ENCODE measurements at regions not wholly inside any gene's neighbourhood (a gene's known extent, or its start where the extent isn't known, plus 50 kb on each side); places are given as distances from the start of the nearest gene placed in this dataset.

GRCh38 chr5:96117771-96118651, 156.4 kb upstream of the ELL2 start (continued):
- TF ChIP-seq HIC1 (tag by site-specific recombination; IDR thresholded peaks at IDR 0.05), result no peak
- no peak for TF ChIP-seq ZBTB48 (tag by site-specific recombination; IDR thresholded peaks at IDR 0.05)

- Histone ChIP-seq H3K9me3 (ENCODE audit: control insufficient read depth, insufficient read depth, low read depth, low read length) (no peaks in the 10 kb centered on the region), H3K4me1 (ENCODE audit: control insufficient read depth, insufficient read depth, low read length) (peaks cover 11% of the 10 kb centered on the region), H3K4me3 (ENCODE audit: low read depth, low read length) (no peak overlapping the region), H3K36me3 (ENCODE audit: control insufficient read depth in 2 of 2, insufficient read depth in 1 of 2, low read length in 2 of 2) (no peaks in the 10 kb centered on the region), H3K27ac (ENCODE audit: extremely low read depth, low read depth, low read length) (no peak overlapping the region)
- TF ChIP-seq YY2 (tag by site-specific recombination; IDR thresholded peaks at IDR 0.05) (no peak), TSHZ1 (tag by site-specific recombination; IDR thresholded peaks at IDR 0.05; ENCODE audit: borderline replicate concordance) (no peak), ZNF335 (tag by site-specific recombination; conservative IDR thresholded peaks at IDR 0.05) (no peak), FEZF1 (tag by site-specific recombination; IDR thresholded peaks at IDR 0.05) (no peak), ZNF10 (tag by site-specific recombination; IDR thresholded peaks at IDR 0.05) (no peak), TRIM28 (IDR thresholded peaks at IDR 0.05; ENCODE audit: borderline replicate concordance, low read length) (no peak), ZNF549 (tag by site-specific recombination; IDR thresholded peaks at IDR 0.05) (no peak), ZBTB21 (tag by site-specific recombination; IDR thresholded peaks at IDR 0.05) (no peak), ZEB2 (tag by site-specific recombination; IDR thresholded peaks at IDR 0.05) (no peak), ZNF2 (tag by site-specific recombination; IDR thresholded peaks at IDR 0.05) (no peak), PBX3 (CRISPR knock-in tag; IDR thresholded peaks at IDR 0.05) (no peak), ZNF596 (tag by site-specific recombination; IDR thresholded peaks at IDR 0.05) (no peak), ZXDB (tag by site-specific recombination; IDR thresholded peaks at IDR 0.05) (no peak), BCL6B (tag by site-specific recombination; IDR thresholded peaks at IDR 0.05) (no peak), ZNF585B (tag by site-specific recombination; IDR thresholded peaks at IDR 0.05) (no peak), ZNF202 (tag by site-specific recombination; IDR thresholded peaks at IDR 0.05; ENCODE audit: borderline replicate concordance) (no peak)
- CTCF ChIA-PET, result no interaction called here
- POLR2A ChIA-PET, result no interaction called here
Observed at GRCh38 chr5:96115147-96115807, 153.6 kb upstream of the ELL2 start.
